ENCODE measurements at regions not wholly inside any gene's neighbourhood (a gene's known extent, or its start where the extent isn't known, plus 50 kb on each side); places are given as distances from the start of the nearest gene placed in this dataset.

DNA sequence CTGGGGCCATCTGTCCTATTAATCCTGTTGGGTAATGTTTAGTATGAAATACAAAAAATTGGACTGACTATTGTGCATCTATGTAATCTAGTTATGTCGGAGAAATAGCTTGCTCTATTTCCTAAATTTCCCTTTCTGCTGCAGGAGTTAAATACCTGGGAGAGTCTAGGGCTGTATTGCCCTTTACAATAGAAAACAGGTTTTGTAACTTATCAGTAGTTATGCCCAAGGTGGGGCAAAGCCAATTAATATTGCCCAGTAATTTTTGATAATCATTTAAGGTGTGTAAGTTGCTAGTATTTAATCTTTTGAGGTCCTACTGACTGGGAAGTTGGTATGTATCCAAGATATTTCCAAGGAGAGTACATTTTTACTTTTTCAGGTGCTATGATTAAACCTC lies 838.1 kb downstream of the DACH1 start:
- Histone ChIP-seq H3K27ac (ENCODE audit: insufficient read depth, low read depth, low read length) (no peak overlapping the region), H3K4me3 (replicated peaks in 1 of 3; ENCODE audit: insufficient read depth in 1 of 3, low read depth in 1 of 3, low read length in 3 of 3) (no peak overlapping the region), H3K4me1 (ENCODE audit: control insufficient read depth, extremely low read depth, insufficient read depth, low read length) (no peaks in the 10 kb centered on the region), H3K4me2 (ENCODE audit: insufficient read depth, low read length) (no peak overlapping the region), H3K9ac (replicated peaks; ENCODE audit: extremely low read depth, insufficient read depth, low read length) (no peak overlapping the region), H3K9me3 (replicated peaks; ENCODE audit: control insufficient read depth, insufficient read depth, low read length) (no peaks in the 10 kb centered on the region), H3K79me2 (ENCODE audit: control insufficient read depth, insufficient read depth, low read length) (no peaks in the 10 kb centered on the region), H3K36me3 (ENCODE audit: control insufficient read depth in 2 of 2, extremely low read depth in 1 of 2, insufficient read depth in 2 of 2, low read length in 2 of 2) (no peaks in the 10 kb centered on the region), H2AFZ (ENCODE audit: low read depth, low read length) (no peak overlapping the region), H3K9me1 (replicated peaks; ENCODE audit: control insufficient read depth, extremely low read depth, insufficient read depth, low read length) (no peaks in the 10 kb centered on the region), H3K27me3 (ENCODE audit: control insufficient read depth in 2 of 2, insufficient read depth in 2 of 2, low read length in 2 of 2) (no peaks in the 10 kb centered on the region), H4K20me1 (replicated peaks; ENCODE audit: control insufficient read depth, extremely low read depth, insufficient read depth, low read length) (no peaks in the 10 kb centered on the region)
- ChIA-PET CTCF (interaction anchor here (0.8 kb wide), 1 partner anchor 8 kb away, joined by 3 read pairs; no protein-coding TSS in a partner anchor), POLR2A (no interaction called here)
- intact Hi-C loops (cut with micrococcal nuclease): no loop called here
- BruUV-seq (replicated peaks): no TSS peak
- dilution Hi-C loops (cut with MboI; ENCODE audit: extremely low pct_ligation_motif_present, low sequenced_read_pairs): no loop called here
- DNase-seq (ENCODE audit: low read depth, low spot score) (no peak), FAIRE-seq (no peak)
- TF ChIP-seq, protein P1, sequence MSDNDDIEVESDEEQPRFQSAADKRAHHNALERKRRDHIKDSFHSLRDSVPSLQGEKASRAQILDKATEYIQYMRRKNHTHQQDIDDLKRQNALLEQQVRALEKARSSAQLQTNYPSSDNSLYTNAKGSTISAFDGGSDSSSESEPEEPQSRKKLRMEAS (IDR thresholded peaks at IDR 0.05; ENCODE audit: insufficient read depth, insufficient read length): no peak
- no peak for TF ChIP-seq FOS (IDR thresholded peaks at IDR 0.05; ENCODE audit: borderline replicate concordance, insufficient read depth, low read length)

DNA sequence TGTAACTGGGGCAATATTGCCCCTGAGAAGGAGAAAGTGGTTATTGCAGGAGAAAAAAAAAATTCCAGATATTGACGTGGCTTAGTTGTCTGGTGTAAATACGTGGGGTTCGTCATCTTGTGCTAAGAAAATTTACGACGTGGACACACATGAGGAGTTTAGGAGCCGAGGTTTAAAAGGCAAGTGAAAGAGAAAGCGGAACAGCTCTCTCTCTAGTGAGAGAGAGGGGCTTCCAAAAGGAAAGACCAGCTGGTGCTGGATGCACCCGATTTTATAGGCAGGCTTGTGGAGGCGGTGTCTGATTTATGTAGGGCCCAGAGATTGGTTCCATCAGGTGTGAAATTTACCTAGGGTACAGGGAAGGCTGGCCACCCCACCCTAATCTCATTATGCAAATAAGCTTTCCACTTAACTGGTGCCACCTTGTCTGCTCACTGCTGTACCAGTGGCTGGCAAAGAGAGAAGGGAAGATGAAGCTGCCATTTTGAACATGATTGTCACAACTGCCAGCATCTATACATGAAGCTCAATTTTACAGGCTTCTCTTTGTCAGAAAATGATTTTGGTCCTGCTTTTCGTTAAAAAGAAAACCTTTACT lies 845.1 kb downstream of the DACH1 start:
- no peaks in the 10 kb centered on the region for H4K20me1 ChIP-seq (replicated peaks; ENCODE audit: control insufficient read depth, extremely low read depth, insufficient read depth, low read length)
- H3K9me1 ChIP-seq (replicated peaks; ENCODE audit: control insufficient read depth, extremely low read depth, insufficient read depth, low read length): no peaks in the 10 kb centered on the region
- BruUV-seq (replicated peaks): no TSS peak
- no peaks in the 10 kb centered on the region for H3K9me3 ChIP-seq (replicated peaks; ENCODE audit: control insufficient read depth, insufficient read depth, low read length)
- DNase-seq (ENCODE audit: low read depth, low spot score) (no peak), FAIRE-seq (no peak)
- no peaks in the 10 kb centered on the region for H3K36me3 ChIP-seq (ENCODE audit: control insufficient read depth in 2 of 2, extremely low read depth in 1 of 2, insufficient read depth in 2 of 2, low read length in 2 of 2)
- no peaks in the 10 kb centered on the region for H3K79me2 ChIP-seq (ENCODE audit: control insufficient read depth, insufficient read depth, low read length)
- ChIA-PET CTCF (interaction anchor here (1.1 kb wide), 1 partner anchor 10 kb away, joined by 3 read pairs; no protein-coding TSS in a partner anchor), POLR2A (no interaction called here)
- TF ChIP-seq JUN (IDR thresholded peaks at IDR 0.05; ENCODE audit: borderline replicate concordance, insufficient read depth, insufficient read length, low read depth) (no peak), EZH2 (IDR thresholded peaks at IDR 0.05; ENCODE audit: borderline replicate concordance, low read depth, low read length, severe bottlenecking) (no peak), GATA2 (IDR thresholded peaks at IDR 0.05; ENCODE audit: insufficient read depth, insufficient read length, low read depth, low read length) (no peak), MYC (IDR thresholded peaks at IDR 0.05; ENCODE audit: low read depth, low read length) (no peak), FOS (IDR thresholded peaks at IDR 0.05; ENCODE audit: borderline replicate concordance, insufficient read depth, low read length) (no peak), POLR2A (IDR thresholded peaks at IDR 0.05; ENCODE audit: low read depth, low read length) (no peak), POLR2AphosphoS5 (IDR thresholded peaks at IDR 0.05; ENCODE audit: insufficient read depth, low read depth, low read length) (no peak)
- TF ChIP-seq, protein P2, sequence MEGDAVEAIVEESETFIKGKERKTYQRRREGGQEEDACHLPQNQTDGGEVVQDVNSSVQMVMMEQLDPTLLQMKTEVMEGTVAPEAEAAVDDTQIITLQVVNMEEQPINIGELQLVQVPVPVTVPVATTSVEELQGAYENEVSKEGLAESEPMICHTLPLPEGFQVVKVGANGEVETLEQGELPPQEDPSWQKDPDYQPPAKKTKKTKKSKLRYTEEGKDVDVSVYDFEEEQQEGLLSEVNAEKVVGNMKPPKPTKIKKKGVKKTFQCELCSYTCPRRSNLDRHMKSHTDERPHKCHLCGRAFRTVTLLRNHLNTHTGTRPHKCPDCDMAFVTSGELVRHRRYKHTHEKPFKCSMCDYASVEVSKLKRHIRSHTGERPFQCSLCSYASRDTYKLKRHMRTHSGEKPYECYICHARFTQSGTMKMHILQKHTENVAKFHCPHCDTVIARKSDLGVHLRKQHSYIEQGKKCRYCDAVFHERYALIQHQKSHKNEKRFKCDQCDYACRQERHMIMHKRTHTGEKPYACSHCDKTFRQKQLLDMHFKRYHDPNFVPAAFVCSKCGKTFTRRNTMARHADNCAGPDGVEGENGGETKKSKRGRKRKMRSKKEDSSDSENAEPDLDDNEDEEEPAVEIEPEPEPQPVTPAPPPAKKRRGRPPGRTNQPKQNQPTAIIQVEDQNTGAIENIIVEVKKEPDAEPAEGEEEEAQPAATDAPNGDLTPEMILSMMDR (IDR thresholded peaks at IDR 0.05; ENCODE audit: extremely low read depth in 1 of 2, insufficient read depth in 1 of 2, low read depth in 1 of 2, low read length in 2 of 2): no peak
- no peaks in the 10 kb centered on the region for H3K27me3 ChIP-seq (ENCODE audit: control insufficient read depth in 2 of 2, insufficient read depth in 2 of 2, low read length in 2 of 2)
- dilution Hi-C loops (cut with MboI; ENCODE audit: extremely low pct_ligation_motif_present, low sequenced_read_pairs) (no loop called here), intact Hi-C loops (cut with micrococcal nuclease) (no loop called here)
- H3K4me3 ChIP-seq (replicated peaks in 1 of 3; ENCODE audit: insufficient read depth in 1 of 3, low read depth in 1 of 3, low read length in 3 of 3): no peak overlapping the region
- no peak overlapping the region for H3K9ac ChIP-seq (replicated peaks; ENCODE audit: extremely low read depth, insufficient read depth, low read length)
- no peak overlapping the region for H2AFZ ChIP-seq (ENCODE audit: low read depth, low read length)
- H3K27ac ChIP-seq (ENCODE audit: insufficient read depth, low read depth, low read length): no peak overlapping the region
- H3K4me2 ChIP-seq (ENCODE audit: insufficient read depth, low read length): no peak overlapping the region
- no peaks in the 10 kb centered on the region for H3K4me1 ChIP-seq (ENCODE audit: control insufficient read depth, extremely low read depth, insufficient read depth, low read length)
